HG03521 (cell line): ENCODE measurements at regions not wholly inside any gene's neighbourhood (a gene's known extent, or its start where the extent isn't known, plus 50 kb on each side); places are given as distances from the start of the nearest gene placed in this dataset.
"Not testable (repeated sequence)": the region's sequence is repeated elsewhere in the genome, so short reads cannot be mapped to it uniquely, and the experiment has no call there.

ENCODE experiments used
- ATAC-seq: cut with Tn5 transposase; IDR thresholded peaks from one replicate; pipeline ENCODE4 v1.9.1; 2021; ENCODE audit warnings: mild to moderate bottlenecking, moderate library complexity; ENCODE audit not compliant: unreplicated experiment

DNA sequence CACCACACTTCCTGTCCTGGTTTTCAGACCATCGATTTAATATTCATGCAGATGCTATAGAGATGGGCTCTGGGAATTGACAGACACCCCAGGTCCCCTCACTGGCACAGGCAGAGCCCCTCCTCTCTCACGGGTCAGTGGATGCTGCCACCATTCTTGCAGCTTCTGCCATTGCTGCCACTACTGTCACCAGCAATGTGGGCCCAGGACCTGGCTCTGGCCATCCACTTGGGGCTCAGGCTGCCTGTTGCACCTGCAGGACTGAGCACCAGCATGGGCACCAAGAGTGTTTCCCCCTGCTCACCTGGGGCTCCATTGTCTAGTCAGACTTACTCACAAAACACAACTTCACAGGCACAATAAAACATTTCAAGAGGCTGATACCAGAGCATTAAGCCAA is 479.0 kb upstream of the ZNF608 start:
- ATAC-seq: no peak

DNA sequence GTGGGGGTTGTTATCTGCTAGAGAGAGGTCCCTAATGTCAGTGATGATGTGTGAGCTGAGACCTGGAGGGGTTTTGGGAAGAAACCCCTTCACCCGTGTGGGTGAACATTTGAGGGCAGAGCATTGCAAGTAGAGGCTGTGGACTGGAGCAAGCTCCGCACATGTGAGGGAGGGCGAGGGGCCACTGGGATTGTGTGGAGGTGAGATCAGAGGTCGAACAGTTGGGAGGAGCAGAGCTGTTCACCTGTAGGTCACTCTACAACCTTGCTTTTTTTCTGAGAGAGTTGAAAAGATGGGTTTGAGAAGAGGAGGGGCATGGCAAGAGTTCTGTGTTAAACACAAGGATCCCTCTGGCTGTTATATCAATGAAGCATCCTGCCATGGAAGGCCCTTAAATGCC is 480.4 kb upstream of the ZNF608 start:
- ATAC-seq: no peak

DNA sequence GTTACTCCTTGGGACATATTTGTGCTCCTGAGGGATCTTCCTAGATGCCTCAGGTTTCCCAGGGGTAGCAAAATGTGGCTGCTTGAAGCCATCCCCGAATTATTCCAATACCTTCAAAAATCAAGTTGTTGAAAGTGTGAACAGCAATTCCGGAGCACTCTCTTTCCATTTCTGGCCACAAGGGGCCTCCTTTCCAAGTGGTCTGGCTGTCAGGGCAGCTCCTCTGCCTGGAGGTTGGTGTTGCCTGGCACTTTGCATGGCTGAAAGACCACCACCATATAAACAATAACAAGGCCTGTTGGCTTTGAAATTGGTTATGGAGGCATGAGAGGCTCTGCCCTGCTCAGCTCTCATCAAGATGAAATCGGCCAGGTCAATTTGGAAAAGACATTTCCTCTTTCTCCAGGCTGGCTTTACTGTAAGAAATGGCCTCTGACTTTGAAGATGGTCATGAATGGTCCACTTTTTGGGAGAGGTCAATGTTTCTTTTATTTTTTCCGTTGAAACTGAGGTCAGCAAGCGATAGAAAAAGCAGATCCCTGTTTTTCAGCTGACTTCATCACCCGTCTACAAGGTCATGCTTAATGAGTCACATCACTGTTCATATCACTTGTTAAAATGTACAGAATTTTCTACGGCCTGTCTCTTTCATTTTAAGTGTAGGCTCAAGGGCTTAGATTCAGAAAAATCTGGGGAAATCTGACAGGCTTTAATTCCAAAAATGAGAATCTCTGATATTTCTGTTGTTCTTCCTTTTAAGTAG is 481.1 kb upstream of the ZNF608 start:
- no peak for ATAC-seq

DNA sequence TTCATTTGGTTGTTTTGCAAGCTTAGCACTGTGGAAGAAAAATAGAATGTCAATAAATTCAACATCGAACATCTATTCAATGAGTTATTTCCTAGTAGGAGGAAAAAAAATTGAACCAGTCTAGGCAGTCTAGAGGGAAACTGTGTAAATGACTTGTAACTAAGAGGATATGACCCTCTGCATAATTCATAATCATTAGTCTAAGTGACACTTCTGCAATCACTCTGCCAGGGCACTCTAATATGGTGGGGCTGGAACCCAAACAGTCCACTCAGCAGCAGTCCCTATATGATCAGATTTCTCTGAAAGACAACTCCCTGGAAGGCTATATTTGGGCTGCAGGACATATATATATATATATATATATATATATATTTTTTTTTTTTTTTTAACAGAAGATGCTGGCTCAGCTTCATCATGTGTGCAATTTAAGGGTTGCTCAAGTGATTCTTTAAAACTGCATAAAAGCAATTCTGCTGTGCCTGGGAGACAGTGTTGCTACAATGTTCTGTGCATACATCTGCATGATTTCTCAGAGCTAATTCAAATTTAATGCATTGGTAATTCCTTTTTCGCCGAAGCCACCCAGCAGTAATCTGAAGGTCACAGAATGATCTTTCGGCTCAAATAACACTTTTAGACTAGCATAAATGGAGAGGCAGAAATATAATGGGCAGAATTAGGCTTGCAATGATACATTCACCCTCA is 482.1 kb upstream of the ZNF608 start:
- no peak for ATAC-seq

DNA sequence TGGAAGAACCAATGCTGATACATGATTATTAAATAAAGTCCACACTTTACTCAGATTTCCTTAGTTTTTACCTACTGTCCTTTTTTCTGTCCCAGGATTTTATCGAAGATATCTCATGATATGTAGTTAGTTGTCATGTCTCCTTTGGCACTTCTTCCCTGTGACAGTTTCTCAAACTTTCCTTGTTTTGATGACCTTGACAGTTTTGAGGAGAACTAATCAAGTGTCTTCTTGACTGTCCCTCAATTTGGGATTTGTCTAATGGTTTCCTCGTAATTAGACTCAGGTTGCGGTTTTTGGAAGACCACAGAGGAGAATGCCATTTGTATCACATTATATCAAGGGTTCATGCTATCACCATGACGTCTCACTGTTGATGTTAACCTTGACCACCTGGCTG is 483.1 kb upstream of the ZNF608 start:
- ATAC-seq: no peak

DNA sequence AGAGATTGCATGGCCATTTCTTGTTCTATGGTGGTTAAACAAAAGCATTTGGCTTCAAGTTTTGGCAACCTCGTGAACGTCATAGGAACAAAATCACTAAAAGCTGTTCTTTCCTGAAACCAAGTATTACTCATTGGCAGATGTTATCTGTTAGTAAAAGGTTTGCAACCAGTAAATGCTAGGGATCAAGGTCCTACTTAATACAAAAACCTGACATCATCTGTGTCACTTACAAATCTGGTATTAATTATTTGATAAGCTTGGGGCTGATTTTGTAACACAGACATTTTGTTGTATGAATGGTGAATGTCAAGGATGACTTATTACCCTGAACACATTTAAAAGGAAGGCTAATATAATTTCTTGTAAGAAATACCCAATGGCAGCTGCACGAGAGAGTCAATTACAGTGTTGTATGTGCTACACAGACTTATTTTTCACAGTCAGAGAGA is 486.4 kb upstream of the ZNF608 start:
- no peak for ATAC-seq

DNA sequence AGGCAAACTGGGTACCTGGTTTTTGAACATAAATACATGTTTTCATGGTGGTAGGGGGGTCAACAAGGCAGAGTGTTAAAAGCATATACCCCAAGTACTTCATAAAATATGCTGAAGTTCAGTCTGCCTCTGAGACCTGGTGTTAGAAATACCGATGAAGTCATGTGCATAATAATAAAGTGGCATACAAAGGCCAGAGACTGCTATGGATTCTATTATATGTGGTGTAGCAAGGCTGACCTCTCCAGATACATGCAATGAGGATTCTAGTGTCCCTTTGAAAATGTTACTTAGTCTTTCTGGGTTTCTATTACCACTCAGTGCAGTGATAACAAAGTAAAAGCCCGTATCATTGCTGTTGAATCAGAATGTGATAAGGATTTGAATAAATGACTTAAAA is 487.5 kb upstream of the ZNF608 start:
- ATAC-seq: no peak

DNA sequence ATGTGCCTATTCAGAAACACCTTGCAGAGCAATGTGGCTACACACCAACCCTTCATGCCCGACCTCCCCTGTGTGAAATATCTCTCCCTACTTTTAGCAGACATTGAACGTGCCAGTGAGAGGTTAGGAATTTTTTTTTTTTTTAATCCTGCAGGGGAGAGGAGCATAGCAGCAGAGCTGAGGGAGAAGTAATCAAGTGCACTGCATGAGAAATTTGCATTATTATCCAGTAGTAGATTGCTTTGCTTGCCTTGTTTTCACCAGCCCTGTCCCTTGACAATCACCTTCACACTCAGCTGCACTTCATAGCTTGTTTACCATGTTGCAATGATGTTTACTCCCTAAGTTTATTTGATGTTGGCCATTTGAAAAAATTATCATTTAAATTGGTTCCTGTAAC is 489.6 kb upstream of the ZNF608 start:
- ATAC-seq: no peak

DNA sequence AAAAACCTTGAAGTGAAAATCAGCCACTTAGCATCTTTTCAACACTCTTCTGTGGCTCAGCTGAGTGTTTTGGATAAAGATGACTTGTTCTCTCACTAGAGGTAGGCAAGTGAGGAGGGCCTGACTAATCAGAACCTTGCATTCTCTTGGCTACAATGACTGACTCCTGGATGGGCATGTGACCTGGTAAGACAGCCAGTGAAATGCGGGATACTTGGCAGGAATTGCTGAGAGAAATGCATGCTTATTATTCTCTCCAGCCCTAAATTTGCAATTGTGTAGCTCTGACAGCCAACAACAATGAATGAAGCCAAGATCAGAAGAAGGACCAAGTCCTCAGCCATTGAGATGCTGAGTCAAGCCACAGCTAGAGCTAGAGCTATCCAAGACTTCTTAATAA is 490.5 kb upstream of the ZNF608 start:
- no peak for ATAC-seq

DNA sequence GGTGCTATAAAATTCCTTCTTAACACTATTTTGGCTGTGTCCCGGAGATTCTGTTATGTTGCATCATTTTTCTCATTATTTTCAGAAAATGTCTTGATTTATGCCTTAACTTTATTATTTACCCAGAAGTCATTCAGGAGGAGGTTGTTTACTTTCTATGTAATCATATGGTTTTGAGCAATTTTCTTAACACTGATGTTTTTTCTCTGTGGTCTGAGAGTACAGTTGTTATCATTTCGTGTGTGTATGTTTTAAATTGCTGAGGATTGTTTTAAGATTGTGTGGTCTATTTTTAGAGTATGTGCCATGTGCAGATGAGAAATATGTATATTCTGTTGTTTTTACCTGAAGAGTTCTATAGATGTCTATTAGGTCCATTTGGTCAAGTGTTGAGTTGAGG is 498.1 kb upstream of the ZNF608 start:
- ATAC-seq: no peak

DNA sequence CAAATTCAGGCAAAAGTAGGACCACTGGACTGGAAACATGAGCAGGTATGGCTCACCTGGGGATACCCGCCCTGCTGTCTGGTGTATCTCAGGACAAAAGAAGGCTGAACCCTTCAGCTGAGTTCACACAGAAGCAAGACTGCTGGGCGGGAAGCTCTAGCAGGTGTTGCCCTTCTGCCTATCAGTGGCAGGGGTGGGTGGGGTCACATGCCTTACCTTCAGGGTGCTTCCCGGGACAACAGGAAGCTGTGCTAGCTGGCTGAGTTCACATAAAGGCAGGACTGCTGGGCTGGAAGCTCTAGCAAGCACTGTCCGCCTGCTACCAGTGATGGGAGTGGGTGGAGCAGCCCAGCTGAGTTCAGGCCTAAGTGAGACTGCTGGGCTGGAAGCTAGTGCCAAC is 498.8 kb upstream of the ZNF608 start:
- ATAC-seq: no peak

DNA sequence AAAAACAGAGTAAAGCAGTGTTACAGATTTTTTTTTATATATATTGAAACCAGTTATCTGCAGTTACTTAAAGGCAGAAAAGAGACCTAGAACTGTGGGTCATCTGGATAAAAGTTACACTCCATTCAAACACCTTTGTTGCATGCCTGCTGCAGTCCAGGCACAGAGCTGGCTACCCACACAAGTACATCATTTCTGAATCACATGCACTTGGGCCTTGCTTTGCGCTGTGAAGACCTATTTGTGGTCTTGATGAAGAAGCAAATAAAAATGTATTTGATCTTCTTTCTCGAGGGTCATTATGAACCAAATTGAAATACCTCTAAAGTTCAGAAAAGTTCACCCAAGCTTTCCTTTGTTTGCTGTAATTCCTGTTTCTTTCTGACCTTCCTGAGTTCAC is 503.0 kb upstream of the ZNF608 start:
- ATAC-seq: no peak

DNA sequence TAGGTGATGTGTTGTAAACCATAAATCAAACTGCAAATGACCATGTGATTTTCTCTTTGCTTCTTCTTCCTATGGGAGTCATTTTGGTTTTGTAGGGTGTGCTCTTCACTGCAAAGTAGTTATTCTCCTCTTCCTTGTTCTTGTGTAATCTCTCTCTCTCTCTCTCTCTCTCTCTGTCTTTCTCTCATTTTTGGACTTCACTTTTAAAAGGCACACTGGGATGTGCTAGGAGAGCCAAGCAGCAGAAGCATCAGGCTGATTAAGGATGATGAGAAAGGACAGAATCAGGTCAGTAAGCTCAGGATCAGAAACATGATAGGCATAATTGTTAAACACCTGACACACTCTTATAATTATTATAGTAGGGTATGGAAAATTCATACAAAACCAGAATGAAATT is 505.3 kb upstream of the ZNF608 start:
- ATAC-seq: no peak

DNA sequence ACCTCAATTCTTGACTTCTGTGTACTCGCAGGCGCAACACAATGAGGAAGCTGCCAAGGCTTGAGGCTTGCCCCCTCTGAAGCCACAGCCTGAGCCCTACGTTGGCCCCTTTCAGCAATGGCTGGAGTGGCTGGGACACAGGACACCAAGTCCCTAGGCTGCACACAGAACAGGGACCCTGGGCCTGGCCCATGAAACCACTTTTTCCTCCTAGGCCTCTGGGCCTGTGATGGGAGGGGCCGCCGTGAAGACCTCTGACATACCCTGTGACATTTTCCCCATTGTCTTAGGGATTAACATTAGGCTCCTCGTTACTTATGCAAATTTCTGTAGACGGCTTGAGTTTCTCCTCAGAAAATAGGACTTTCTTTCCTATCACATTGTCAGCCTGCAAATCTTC is 507.2 kb upstream of the ZNF608 start:
- not testable (repeated sequence) for ATAC-seq

DNA sequence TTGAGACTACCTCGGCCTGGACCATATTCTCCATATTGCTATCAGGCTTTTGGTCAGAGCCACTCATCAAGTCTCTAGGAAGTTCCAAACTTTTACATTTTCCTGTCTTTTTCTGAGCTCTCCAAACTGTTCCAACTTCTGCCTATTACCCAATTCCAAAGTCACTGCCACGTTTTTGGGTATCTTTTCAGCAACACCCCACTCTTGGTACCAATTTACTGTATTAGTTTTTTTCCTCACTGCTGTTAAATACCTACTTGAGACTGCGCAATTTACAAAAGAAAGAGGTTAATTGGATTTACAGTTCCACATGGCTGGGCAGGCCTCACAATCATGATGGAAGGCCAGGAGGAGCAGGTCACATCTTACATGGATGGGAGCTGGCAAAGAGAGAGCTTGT is 507.8 kb upstream of the ZNF608 start:
- ATAC-seq: no peak

DNA sequence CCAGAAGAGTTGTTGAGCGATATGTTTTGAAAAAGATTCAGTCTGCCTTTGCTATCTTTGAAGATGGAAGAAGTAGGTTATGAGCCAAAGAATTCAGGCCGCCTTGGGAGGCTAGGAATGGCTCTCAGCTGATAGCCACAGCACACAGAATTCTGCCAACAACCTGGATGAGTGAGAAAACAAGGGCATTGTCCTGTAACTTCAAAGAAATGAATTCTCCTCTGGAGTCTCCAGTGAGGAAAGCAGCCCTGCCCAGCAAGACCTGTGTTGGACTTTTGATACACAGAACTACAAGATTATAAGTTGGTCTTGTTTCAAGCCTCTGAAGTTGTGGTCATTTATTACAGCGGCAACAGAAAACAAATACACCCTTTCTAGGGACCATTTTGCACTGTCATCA is 509.9 kb upstream of the ZNF608 start:
- ATAC-seq: no peak

DNA sequence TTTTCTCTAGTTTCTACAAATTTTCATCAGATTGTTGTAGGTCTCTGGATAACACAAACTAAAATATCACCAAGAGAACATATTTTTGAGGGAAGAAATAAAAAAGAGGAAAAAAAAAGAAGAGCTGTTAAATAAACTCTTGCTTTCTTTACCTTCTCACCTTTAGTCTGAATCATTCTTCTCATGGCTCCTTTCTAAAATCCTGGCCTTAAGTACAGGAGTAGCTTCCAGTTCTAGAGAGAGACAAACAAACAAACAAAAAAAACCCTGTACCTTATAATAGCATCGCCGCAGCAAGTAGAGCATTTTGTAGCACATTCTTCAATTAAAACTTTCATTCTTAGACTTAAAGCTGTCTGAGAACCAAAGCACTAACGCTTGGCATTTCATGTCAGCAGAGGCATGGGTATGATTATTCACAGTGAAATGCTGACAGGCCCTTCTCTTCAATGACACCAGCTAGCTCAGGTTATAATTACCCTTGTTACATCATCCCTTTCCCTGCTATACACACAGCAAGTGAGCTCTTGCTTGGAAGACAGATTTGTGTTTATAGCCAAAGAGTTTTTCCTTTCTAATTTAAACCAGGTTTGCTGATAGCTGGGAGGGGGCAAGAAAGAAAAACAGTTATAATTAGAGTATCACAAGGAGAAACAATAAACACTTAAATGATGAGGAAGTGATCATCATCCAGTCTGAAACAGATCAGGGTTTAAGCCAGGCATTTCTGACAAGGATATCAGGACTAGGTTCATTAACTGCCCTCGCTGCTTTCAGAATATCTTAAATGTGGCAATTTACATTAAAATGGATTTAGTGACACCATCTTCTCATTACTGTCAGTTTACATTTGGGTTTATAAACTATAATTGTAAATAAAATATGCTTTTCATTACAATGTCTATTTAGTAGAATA is 510.9 kb upstream of the ZNF608 start:
- no peak for ATAC-seq

DNA sequence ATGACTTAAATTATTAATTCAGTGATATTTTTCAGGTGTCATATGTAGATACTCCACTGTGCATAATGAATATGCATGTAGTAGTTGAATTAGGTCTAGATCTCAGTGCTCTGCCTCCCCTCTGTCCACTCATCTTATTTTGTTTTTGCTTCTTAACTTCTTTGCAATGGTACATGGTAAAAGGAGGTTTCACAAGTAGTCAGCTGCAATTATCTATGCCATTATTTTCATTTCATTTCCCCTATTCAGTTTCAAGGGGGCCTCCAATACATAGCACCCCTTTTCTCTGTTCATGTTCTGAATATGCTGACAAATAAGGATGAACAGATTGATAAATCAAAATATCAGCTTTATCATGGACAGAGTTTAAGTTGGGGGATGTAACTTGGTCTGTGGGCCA is 511.6 kb upstream of the ZNF608 start:
- ATAC-seq: no peak

DNA sequence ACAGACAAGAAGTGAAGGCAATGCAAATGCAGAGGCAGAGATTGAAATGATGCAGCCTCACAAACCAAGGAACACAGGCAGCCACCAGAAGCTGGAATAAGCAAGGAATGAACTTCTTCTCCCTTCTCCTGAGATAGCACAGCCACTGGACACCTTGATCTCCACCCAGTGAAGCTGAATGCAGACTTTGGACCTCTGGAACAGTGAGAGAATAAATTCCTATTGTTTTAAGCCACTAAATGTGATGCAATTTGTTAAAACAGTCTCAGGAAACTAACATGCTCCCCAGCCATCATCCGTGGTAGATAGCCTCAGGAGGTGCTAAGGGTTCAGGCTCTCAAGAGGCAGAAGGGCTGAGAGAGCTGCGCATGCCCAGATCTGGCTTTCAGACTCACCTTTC is 512.2 kb upstream of the ZNF608 start:
- no peak for ATAC-seq

DNA sequence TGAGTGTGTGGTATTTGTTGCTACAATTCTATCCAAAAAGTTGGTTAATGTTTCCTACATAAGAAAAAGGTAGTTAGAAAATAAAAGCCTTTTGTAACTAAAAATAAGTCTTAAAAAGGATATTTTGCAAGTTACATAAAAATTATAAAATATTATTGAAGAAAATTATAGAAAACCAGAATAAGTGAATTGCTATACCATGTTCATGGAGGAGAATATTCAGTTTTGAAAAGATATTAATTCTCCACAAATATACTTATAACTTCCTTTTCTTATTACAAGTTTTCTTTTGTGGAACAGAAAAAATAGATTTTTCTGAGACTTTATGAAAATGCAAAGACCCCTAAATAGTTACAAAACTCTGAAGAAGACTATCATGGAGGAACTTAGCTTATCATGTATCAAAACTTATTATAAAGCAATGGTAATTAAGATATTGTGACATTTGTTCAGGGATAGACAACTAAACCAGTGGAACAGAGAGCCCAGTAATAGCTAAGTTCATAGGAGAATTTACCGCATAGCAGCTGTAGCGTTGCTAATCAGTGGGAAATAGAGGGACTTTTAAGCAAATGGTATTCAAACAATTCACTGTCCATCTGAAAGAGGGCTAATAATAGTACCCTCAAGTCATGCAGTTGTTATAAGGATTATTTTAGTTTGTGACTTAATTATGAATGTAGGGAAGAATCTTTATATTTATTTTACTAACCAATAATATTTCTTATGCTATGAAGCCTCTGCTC is 515.2 kb upstream of the ZNF608 start:
- ATAC-seq: no peak

DNA sequence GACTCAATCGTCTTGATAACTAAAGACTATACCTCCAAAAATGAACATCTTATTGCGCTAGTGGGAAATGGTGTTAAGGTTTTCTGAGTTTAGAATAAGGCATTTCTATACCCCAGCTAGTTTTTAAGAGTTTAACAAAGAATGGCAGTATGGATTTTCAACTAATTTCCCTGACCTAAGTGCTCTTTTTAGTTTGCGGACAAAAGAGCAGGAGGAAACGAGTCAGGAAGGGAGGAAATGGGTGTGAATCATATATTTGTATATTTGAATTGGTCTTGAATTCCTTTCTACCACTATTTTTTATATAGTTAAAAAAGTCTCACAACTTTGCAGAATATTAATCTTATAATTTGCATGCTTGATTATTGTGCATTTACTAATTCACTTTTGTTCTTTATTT is 516.3 kb upstream of the ZNF608 start:
- no peak for ATAC-seq
